Fibroblast of lung (primary cell): ENCODE measurements at regions not wholly inside any gene's neighbourhood (a gene's known extent, or its start where the extent isn't known, plus 50 kb on each side); places are given as distances from the start of the nearest gene placed in this dataset.

Source experiments
- DNase-seq, 2 donors: peaks; one replicate each; pipeline versions ENCODE4 v3.0.0 to v3.0.0-alpha.2; 2010; ENCODE audit warnings: low read depth in 2 of 2
- H2AFZ ChIP-seq: 2 replicates; pipeline ENCODE4 v1.5.1; 2012; ENCODE audit warnings: low read length, control low read depth, inconsistent platforms
- H3K27ac ChIP-seq: 2 replicates; pipeline ENCODE4 v1.5.1; 2011; ENCODE audit warnings: low read length, control low read depth; ENCODE audit not compliant: insufficient read depth
- H3K27me3 ChIP-seq: 2 replicates; pipeline ENCODE4 v1.5.1; 2011; ENCODE audit warnings: mild to moderate bottlenecking, low read length; ENCODE audit not compliant: control insufficient read depth, insufficient read depth
- H3K36me3 ChIP-seq: 2 replicates; pipeline ENCODE4 v1.5.1; 2011; ENCODE audit warnings: low read length; ENCODE audit not compliant: control insufficient read depth, insufficient read depth
- H3K4me1 ChIP-seq: 2 replicates; pipeline ENCODE4 v1.5.1; 2011; ENCODE audit warnings: low read length; ENCODE audit not compliant: control insufficient read depth, insufficient read depth; ENCODE audit errors: extremely low read depth
- H3K4me2 ChIP-seq: 2 replicates; pipeline ENCODE4 v1.5.1; 2011; ENCODE audit warnings: low read length, control low read depth; ENCODE audit not compliant: insufficient read depth; ENCODE audit errors: extremely low read depth
- H3K4me3 ChIP-seq, 4 experiments: fragments of 200-600 bp in 1 of 4; sonication (generic) in 1 of 4; replicated peaks in 1 of 4; 2 replicates each; pipeline ENCODE4 v1.5.1; 2011 to 2016; ENCODE audit warnings: low read length in 4 of 4, low read depth in 3 of 4, mild to moderate bottlenecking in 3 of 4, control low read depth in 2 of 4, inconsistent platforms in 1 of 4, mixed read lengths in 1 of 4; ENCODE audit not compliant: insufficient read depth in 1 of 4; ENCODE audit errors: control extremely low read depth in 1 of 4
- H3K79me2 ChIP-seq: 2 replicates; pipeline ENCODE4 v1.5.1; 2012; ENCODE audit warnings: mild to moderate bottlenecking, low read length, inconsistent platforms; ENCODE audit not compliant: control insufficient read depth, insufficient read depth
- H3K9ac ChIP-seq: 2 replicates; pipeline ENCODE4 v1.5.1; 2011; ENCODE audit warnings: mild to moderate bottlenecking, low read length, control low read depth; ENCODE audit not compliant: insufficient read depth
- H3K9me3 ChIP-seq: 2 replicates; pipeline ENCODE4 v1.5.1; 2012; ENCODE audit warnings: low read depth, low read length; ENCODE audit not compliant: control insufficient read depth, insufficient read depth
- H4K20me1 ChIP-seq: 2 replicates; pipeline ENCODE4 v1.5.1; 2011; ENCODE audit warnings: low read length; ENCODE audit not compliant: control insufficient read depth, insufficient read depth; ENCODE audit errors: extremely low read depth
- CTCF ChIP-seq, 2 donors: IDR thresholded peaks in 1 of 2; conservative IDR thresholded peaks in 1 of 2; 1 replicate in 1 of 2; 2 replicates in 1 of 2; pipeline ENCODE4 v1.5.1; 2011 to 2012; ENCODE audit warnings: low read length in 2 of 2, control low read depth in 1 of 2, inconsistent platforms in 1 of 2, low read depth in 1 of 2, mild to moderate bottlenecking in 1 of 2
- EZH2 ChIP-seq: IDR thresholded peaks from 2 replicates; pipeline ENCODE4 v1.5.1; 2012; ENCODE audit warnings: low read length, control low read depth, mild to moderate bottlenecking; ENCODE audit errors: missing control alignments

- no peak for TF ChIP-seq CTCF (conservative IDR thresholded peaks at IDR 0.05 in 1 of 2, IDR thresholded peaks at IDR 0.05 in 1 of 2; ENCODE audit: low read depth in 1 of 2, low read length in 2 of 2)
- no peak for DNase-seq
- H3K4me2 ChIP-seq, result no peak overlapping the region
Observed at GRCh38 chr1:40925834-40926410, 53.6 kb upstream of the CTPS1 start.

GRCh38 chr1:40926441-40926840, 53.1 kb upstream of the CTPS1 start:
- Histone ChIP-seq H3K4me2 (no peak overlapping the region), H3K79me2 (no peaks in the 10 kb centered on the region), H3K9ac (no peak overlapping the region), H3K36me3 (no peaks in the 10 kb centered on the region), H3K27me3 (peaks cover 3% of the 10 kb centered on the region), H3K4me3 (no peak overlapping the region), H4K20me1 (no peaks in the 10 kb centered on the region), H3K4me1 (no peaks in the 10 kb centered on the region), H3K27ac (no peak overlapping the region), H3K9me3 (no peaks in the 10 kb centered on the region), H2AFZ (no peak overlapping the region)
- TF ChIP-seq EZH2, result no peak
- TF ChIP-seq CTCF (conservative IDR thresholded peaks at IDR 0.05 in 1 of 2, IDR thresholded peaks at IDR 0.05 in 1 of 2; ENCODE audit: low read depth in 1 of 2, low read length in 2 of 2), result no peak
- peak in 1 of 2 donors; percentile 12 for DNase-seq

More at GRCh38 chr1:40925834-40926410, 53.6 kb upstream of the CTPS1 start:
- H3K4me3 ChIP-seq, result no peak overlapping the region
- no peaks in the 10 kb centered on the region for H4K20me1 ChIP-seq
- H3K9ac ChIP-seq, result no peak overlapping the region
- no peaks in the 10 kb centered on the region for H3K4me1 ChIP-seq
- no peaks in the 10 kb centered on the region for H3K79me2 ChIP-seq
- H3K36me3 ChIP-seq, result no peaks in the 10 kb centered on the region
- no peak overlapping the region for H2AFZ ChIP-seq
- no peak overlapping the region for H3K27ac ChIP-seq
- H3K27me3 ChIP-seq, result peaks cover 3% of the 10 kb centered on the region
- H3K9me3 ChIP-seq, result no peaks in the 10 kb centered on the region

- no peaks in the 10 kb centered on the region for H3K79me2 ChIP-seq
- TF ChIP-seq EZH2 (no peak), CTCF (conservative IDR thresholded peaks at IDR 0.05 in 1 of 2, IDR thresholded peaks at IDR 0.05 in 1 of 2; ENCODE audit: low read depth in 1 of 2, low read length in 2 of 2) (no peak)
- no peak overlapping the region for H3K9ac ChIP-seq
- H3K4me3 ChIP-seq, result no peak overlapping the region
- no peaks in the 10 kb centered on the region for H3K36me3 ChIP-seq
- no peaks in the 10 kb centered on the region for H4K20me1 ChIP-seq
- no peak for DNase-seq
- no peak overlapping the region for H2AFZ ChIP-seq
- no peak overlapping the region for H3K4me2 ChIP-seq
- no peaks in the 10 kb centered on the region for H3K4me1 ChIP-seq
- no peak overlapping the region for H3K27ac ChIP-seq
- H3K9me3 ChIP-seq, result no peaks in the 10 kb centered on the region
- H3K27me3 ChIP-seq, result no peaks in the 10 kb centered on the region
Observed at GRCh38 chr1:40927781-40928180, 51.7 kb upstream of the CTPS1 start.
